ENCODE measurements at regions not wholly inside any gene's neighbourhood (a gene's known extent, or its start where the extent isn't known, plus 50 kb on each side); places are given as distances from the start of the nearest gene placed in this dataset.
"Not testable (repeated sequence)": the region's sequence is repeated elsewhere in the genome, so short reads cannot be mapped to it uniquely, and the experiment has no call there.

- DNase-seq (ENCODE audit: low read depth in 3 of 3) = no peak
These were observed 100.5 kb upstream of the MAGI2 start for GRCh38 chr7:79553811-79554555.

- DNase-seq (ENCODE audit: low read depth in 3 of 3) = no peak
These were observed 99.0 kb upstream of the MAGI2 start for GRCh38 chr7:79552463-79552862.

DNA sequence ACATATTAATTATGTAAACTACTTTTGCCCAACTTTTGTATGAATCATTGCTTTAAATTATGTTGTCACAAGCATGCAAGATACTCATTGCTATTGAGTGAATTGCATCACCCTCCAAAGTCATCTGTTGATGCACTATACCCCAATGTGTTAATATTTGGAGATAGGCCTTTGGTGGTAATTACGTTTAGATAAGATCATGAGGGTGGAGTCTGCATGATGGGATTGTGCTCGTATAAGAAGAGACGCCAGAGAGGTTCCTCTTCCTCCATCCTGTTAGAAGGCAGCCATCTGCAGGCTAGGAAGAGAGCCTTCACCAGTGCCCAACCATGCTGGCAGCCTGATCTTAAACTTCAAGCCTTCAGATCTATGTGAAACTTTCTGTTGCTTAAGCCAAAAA is 95.3 kb upstream of the MAGI2 start:
- DNase-seq (ENCODE audit: low read depth in 3 of 3) = no peak

DNA sequence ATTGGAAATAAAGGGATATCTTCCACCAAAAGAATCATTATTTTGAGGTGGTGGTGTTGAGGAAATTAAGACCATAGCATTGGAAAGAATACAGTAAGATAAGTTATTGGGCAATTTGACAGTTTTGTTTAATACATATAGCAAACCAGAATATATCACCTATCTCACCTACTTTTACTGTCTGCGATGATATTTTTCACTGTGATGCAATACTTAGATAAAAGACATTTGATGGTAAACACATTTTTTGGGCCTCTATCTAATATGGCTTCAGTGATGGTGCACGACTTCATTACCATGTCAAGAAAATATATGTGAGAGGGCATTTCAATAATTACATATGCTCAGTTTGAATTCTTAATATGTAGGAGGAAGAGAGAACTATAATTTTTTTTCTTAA is 93.7 kb upstream of the MAGI2 start:
- no peak for DNase-seq (ENCODE audit: low read depth in 3 of 3)

DNA sequence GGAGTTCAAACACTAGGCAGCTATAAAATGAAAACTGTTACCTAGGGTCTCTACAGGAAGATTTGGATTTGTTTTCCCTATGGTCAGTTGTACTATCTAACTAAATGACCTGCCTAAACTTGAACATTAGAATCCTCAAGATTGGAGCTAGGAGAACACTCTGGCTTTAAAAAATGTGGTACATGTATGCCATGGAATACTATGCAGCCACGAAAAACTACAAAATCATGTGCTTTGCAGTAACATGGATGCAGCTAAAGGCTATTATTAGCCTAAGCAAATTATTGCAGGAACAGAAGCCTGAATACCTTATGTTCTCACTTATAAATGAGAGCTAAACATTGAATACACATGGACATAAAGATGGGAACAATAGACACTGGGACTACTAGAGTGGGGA is 87.1 kb upstream of the MAGI2 start:
- DNase-seq (ENCODE audit: low read depth in 3 of 3) = no peak

DNA sequence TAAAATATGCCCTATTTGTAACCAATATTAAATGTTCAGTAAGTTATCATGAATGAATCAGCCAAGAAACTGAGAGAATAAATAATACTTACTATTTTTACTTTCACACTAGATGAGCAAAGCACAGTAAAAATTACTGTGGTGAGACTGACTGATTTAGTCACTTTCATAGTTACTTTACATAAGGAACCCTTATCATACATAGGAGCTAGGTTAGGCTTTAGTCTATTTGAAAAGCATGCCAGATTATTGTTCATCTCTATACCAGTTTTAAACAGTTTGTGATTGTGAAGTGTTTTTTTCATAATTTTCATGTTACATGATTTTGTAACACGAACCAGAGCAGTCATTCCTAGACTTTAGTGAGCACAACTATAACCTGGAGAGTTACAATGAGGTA is 80.7 kb upstream of the MAGI2 start:
- no peak for DNase-seq (ENCODE audit: low read depth in 3 of 3)

- DNase-seq (ENCODE audit: low read depth in 3 of 3) = no peak
These were observed 78.6 kb upstream of the MAGI2 start for GRCh38 chr7:79531905-79532664.

- no peak for DNase-seq (ENCODE audit: low read depth in 3 of 3)
These were observed 77.6 kb upstream of the MAGI2 start for GRCh38 chr7:79531116-79531515.

DNA sequence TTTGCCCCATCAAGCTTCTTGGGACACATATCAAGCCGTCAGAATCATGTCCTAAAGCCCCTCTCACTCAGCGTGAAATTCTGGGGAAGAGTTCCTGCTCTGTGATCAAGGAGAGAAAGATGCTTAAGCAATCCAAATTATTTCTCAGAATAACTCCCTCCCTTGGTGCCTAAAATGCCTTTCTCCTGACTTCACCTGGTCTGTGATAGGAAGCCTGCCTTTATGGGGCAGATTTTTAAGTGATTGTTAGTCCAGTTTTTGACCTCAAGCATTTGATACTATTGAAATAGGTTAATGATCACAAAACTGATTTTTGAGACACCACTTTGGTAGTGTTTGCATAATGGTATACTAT is 76.4 kb upstream of the MAGI2 start:
- no peak for DNase-seq (ENCODE audit: low read depth in 3 of 3)

GRCh38 chr7:79529214-79529880 is 75.9 kb upstream of the MAGI2 start:
- DNase-seq (ENCODE audit: low read depth in 3 of 3) = no peak

- DNase-seq (ENCODE audit: low read depth in 3 of 3) = no peak
These were observed 75.0 kb upstream of the MAGI2 start for GRCh38 chr7:79528421-79528820.

- no peak for DNase-seq (ENCODE audit: low read depth in 3 of 3)
These were observed 70.6 kb upstream of the MAGI2 start for GRCh38 chr7:79524048-79524447.

GRCh38 chr7:79523436-79523835 is 70.0 kb upstream of the MAGI2 start:
- DNase-seq (ENCODE audit: low read depth in 3 of 3) = no peak

DNA sequence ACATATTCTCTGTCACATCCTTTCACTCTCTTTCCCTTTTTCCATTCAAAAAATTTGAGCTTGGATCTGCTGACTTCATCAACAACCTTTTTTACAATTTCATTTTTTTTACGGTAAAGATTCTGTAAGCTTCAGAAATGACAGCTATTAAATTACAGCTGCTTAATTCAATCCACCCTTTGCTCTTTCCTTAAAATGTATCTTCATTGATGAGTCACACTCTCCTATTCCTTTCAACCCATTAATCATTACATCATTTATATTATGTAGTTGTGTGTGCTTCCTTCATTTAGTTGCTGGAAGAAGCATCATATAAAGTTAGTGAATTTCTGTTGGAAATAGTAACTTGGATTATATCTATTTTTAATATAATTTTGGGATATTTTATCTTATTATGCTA is 67.1 kb upstream of the MAGI2 start:
- DNase-seq (ENCODE audit: low read depth in 3 of 3) = no peak

DNA sequence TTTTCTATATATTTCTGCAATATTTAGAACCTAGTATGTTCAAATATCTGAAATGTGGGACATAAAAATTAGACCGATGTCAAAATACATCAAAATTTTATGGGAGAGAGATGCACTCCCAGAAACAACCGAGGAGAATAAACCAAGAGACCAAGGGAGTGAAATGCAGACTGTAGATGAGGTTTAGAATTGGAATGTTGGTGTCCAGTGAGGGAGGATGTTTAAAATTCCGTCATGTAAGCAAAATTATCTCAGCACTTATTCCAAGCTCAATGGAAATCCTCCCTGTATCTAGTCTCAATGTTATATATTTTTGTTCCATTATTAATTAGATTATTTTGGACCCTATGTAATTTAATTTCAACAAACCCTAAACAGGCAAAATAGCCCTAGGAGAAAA is 61.9 kb upstream of the MAGI2 start:
- DNase-seq (ENCODE audit: low read depth in 3 of 3) = no peak

DNA sequence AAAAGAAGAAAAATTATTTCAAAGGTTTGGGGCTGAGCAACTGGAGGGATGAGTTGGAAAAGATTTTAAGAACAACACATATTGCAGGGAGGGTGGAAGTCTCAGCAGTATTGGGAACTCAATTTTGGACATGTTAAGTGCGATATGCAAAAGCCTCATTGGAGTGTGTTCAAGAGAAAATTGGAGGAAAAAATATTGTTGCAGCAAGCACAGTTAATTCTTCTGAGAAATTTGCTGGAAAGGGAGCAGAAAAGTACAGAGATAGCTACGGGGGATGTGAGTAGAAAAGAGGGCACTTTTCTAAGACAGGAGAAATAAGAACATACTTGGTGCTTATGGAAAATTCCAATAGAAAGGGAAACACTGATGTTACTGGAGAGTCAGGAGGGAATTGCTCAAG is 59.8 kb upstream of the MAGI2 start:
- DNase-seq (ENCODE audit: low read depth in 3 of 3) = no peak

GRCh38 chr7:79512261-79512660 is 58.8 kb upstream of the MAGI2 start:
- no peak for DNase-seq (ENCODE audit: low read depth in 3 of 3)

DNA sequence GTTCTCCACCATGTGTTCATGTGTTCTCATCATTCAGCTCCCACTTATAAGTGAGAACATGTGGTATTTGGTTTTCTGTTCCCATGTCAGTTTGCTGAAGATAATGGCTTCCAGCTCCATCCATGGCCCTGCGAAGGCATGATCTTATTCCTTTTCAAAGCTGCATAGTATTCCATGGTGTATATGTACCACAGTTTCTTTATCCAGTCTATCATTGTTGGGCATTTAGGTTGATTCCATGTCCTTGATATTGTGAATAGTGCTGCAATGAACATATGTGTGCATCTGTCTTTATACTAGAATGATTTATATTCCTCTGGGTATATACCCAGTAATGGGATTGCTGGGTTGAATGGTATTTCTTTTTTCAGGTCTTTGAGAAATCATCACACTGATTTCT is 57.6 kb upstream of the MAGI2 start:
- not testable (repeated sequence) for DNase-seq (ENCODE audit: low read depth in 3 of 3)

- DNase-seq (ENCODE audit: low read depth in 3 of 3) = no peak
These were observed 53.7 kb upstream of the MAGI2 start for GRCh38 chr7:79507131-79507530.

DNA sequence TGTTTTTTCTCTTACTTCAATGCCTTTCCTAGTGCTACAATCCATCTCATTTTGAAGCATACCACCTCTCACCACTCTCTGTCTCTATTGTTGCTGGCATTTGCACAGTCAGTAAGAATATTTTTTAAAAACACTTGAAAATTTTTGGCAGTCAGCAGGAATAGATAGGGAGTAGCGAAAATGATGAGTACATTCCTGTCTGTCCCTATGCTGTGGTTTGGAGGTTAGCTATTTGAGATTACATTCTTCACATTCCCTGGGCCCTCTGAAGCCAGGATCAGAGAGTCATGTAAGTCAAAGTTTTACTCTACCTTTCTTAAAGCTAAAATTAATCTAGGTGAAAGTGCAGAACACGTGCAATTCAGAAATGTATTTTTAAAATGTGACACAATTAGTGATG is 53.0 kb upstream of the MAGI2 start:
- DNase-seq (ENCODE audit: low read depth in 3 of 3) = no peak

- no peak for DNase-seq (ENCODE audit: low read depth in 3 of 3)
These were observed 51.3 kb upstream of the MAGI2 start for GRCh38 chr7:79504607-79505389.

All from stimulated activated CD4-positive, alpha-beta T cell treated with anti-CD3 and anti-CD28 coated beads, TNF-alpha, amount 100 ng/mL, for 48 hours (primary cell).